Activated T-cell treated with anti-CD3 and anti-CD28 coated beads for 4 hours (primary cell): ENCODE measurements at regions not wholly inside any gene's neighbourhood (a gene's known extent, or its start where the extent isn't known, plus 50 kb on each side); places are given as distances from the start of the nearest gene placed in this dataset.
"Not testable (repeated sequence)": the region's sequence is repeated elsewhere in the genome, so short reads cannot be mapped to it uniquely, and the experiment has no call there.

ENCODE experiments used
- DNase-seq: peaks from one replicate; pipeline ENCODE4 v3.0.0-alpha.2; 2020

DNA sequence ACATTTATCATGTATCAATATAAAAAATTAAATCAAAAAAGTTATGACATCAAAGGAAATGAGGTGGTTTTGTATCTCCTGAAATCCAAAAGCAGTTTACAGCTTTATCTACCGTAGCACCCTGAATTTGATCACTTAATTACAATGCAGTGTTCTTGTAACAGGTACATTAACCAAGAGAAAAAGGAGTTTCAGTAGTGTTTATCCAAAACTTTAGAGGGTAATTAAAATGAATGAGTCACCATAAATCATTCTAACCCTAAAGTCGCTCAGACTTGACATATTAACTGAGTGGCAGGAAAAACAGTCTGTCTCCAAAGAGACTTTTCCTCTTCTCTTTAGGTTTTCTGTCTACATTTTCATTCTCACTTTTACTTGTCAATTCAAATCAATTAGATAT, 907.6 kb upstream of the EPHA5 start:
- no peak for DNase-seq

- DNase-seq = no peak
Measured at GRCh38 chr4:66575008-66575696, 904.9 kb upstream of the EPHA5 start.

DNA sequence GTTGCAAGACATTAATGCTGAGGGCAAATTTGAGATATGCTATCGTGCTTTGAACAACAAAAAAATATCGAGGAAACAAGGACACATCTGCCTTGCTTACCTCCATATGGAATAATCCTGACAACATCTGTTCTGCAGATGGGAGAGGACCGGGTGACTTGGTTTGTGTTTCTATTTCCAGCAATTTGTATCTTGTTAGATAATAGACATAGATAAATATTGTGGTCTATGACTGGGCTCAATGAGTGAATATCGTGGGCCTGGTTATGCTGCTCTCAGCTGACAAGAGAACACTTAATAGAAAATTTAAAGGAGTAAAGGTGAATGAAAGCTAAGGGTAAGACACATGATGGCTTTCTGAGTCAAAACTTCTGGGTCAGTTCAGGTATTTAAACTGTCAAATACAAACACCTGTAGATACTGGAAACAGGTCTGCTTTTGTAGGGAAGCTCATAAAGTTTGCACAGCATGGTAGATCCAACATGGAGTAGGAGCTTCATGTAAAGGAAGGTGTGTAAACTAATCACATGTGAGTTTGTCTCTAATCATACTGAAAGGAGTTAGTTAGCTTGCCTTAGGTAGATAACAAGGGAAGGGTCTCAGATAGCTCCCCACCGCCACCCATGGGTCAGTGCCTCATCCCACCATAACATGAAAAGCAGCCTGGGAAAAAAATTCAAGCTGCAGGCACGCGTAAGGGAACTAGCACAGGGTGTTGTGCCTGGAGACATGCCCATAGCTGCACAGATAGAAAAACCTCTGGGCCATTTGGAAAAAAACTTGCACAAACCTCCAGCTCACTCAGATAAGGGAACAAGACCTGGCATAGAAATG, 904.1 kb upstream of the EPHA5 start:
- DNase-seq = no peak

DNA sequence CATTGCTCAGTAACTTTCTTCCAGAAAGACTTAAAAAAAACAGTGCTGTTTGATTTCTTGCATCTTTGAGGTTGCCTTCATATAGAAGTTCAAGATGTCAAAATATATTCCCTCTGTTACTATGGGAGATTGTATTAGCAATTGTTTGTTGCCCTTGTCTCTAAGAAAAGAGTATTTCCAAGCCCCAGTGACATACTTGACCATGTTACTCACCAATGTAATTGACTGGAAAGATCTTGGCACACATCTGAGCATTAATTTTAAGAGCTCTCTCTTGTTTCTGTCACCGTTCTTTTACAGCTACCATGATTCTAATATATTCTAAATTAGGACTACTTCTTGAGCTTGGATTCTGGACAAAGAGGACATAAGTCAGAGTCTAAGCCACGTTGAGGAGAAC, 902.7 kb upstream of the EPHA5 start:
- DNase-seq = no peak

DNA sequence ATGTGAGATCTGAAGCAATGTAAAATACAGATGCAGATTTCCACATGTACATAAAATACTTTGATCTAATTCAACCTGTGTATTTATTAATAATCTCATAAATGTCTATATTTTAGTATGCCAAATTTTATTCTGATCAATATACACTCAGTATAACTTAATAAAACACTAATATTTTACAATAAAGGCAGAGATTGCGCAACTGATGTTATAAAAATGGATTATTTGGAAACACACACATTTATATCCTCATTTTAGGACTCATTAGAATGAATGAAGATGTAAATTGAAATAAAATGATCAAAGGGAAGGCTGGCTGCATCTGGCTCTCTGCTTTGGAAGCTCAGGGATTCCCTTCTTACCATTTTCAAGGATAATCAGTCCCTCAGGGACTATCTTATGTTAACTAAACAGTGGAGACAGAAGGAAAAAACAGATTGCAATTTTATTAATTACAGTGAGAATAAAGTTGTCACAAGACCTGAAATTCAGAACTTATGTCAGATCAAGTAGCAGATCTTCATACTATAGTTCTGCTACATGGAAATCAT, 900.9 kb upstream of the EPHA5 start:
- no peak for DNase-seq

DNA sequence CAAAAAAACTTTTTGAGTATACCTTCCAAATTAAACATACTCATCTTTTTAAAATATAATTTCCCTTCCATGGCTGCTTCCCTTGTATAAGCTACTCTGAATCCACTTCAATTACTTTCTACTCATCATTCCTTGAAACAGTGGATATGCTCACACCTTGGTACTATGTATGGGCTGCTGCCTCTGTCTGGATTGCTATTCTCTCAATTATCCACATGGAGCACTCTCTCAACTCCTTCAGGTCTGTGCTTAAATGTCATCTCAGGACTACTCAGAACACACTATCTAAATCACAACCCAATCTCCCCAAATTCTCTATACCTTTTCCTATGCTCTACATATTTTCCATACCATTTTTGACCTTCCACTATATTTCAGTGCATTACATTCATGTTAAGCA, 898.9 kb upstream of the EPHA5 start:
- DNase-seq = no peak

GRCh38 chr4:66568431-66568830, 898.1 kb upstream of the EPHA5 start:
- DNase-seq = no peak

- DNase-seq = no peak
Measured at GRCh38 chr4:66568001-66568400, 897.7 kb upstream of the EPHA5 start.

DNA sequence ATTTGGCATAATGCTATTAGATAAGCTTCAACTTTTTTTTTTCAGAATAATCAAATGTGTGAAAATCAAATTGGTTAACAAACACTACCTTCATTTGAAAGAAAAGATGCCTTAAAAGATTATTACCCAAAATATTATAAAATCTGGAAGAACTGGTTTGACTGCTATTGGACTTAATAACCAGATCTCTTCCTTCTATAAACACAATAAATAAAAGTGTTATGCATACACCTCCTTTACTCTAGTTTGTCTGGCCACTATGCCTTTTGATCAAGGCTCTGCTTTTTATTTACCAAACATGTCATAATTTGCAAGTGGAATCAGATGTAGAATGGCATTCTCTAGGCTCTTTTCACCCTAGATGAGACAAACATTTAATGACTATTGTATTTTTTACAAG, 897.3 kb upstream of the EPHA5 start:
- DNase-seq = no peak

GRCh38 chr4:66565801-66566200, 895.5 kb upstream of the EPHA5 start:
- no peak for DNase-seq

DNA sequence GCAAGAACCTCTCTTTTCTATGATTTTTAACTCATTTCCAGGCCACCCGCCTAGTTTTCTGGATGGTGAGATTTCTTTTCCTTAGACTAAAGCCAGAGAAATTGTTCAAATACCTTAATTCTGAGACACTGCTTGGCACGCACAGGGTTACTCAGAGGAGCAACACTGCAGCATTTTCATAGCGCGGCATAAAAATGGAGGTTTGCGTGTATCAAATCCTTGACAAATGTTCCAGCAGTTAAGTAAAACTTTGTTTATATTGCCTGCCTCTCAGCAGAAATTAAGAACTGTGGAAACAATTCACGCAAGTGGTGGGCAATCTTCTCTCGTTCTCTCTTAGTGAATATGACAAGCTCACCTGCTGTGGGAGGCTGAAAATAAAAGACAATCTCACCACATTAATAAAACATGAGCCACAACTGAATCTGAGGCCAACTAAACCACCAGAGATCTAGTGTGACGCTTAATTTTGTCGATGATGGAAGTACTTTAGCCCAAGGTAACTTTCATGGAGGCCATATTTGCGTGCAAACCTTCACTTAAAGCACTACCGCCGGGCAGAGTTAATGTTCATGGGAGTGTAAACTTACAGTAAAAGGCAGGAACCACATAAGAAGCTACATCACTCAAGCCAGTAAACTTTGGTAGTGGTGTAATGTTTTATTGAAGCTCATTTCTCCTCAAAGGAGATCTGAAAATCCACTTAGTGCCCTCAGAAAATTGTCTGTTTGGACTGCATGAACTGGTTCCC, 894.8 kb upstream of the EPHA5 start:
- no peak for DNase-seq

DNA sequence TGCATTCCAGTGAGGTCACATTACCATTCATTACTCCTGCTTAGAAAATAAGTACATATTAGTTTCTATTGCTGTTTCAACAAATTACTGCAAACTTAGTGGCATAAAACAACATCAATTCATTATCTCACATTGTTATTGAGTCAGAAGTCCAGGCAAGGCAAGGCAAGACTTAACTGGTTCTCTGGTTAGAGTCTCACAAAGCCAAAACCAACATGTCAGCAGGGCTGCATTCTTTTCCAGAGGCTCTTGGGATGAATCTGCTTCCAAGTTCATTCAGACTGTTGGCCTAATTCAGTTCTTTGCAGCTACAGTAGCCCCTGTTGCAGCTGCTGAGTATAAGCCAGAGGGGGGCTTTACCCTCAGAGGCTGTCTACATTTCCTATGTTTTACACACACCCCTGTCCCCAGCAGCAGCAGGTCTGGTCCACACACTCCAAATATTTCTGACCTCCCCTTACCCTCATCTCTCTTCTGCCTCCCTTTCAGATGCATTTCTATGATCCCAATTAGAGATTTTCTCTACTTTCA, 892.1 kb upstream of the EPHA5 start:
- DNase-seq = no peak

DNA sequence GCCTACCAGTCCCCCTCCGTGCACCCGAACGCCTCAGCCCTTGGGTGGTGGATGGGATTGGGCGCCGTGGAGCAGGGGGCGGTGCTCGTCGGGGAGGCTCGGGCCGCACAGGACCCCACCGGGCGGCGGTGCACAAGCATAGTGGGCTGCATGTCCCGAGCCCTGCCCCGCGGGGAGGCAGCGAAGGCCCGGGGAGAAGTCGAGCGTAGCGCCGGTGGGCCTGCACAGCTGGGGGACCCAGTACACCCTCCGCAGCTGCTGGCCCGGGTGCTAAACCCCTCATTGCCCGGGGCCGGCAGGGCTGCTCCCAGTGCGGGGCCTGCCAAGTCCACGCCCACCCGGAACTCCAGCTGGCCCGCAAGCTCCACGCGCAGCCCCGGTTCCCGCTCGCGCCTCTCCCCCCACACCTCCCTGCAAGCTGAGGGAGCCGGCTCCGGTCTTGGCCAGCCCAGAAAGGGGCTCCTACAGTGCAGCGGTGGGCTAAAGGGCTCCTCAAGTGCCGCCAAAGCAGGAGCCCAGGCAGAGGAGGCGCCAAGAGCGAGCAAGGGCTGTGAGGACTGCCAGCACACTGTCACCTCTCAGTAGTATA, 891.3 kb upstream of the EPHA5 start:
- DNase-seq = not testable (repeated sequence)

- no peak for DNase-seq
Measured at GRCh38 chr4:66558651-66559050, 888.4 kb upstream of the EPHA5 start.

DNA sequence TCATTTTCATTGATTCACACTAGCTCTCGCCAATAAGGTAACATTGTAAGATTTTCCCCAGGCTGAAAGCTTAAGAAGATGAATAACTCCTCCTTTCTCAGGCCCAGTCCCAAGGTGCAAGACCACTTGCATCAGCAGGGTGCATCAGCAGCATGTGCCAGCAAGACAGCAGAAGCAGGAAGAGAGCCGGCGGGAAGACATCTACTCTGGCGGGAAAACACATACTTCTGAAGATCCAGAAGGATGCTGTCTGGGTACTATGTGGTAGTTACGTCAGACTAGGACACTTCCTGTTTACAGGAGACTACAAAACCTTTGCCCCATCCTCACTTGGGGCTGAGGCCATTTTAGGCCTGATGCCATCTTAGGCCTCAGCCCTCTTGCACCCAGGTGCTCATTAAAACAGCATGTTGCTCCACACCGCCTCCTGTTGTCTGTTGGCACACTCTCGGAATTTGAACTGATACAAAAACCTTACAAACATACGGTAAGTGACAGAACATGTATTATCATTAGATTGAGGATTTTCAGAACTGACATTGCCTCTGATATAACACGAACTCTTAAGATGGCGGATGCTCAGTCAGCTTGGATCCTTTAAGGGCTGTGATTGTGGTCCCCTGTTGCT, 886.5 kb upstream of the EPHA5 start:
- no peak for DNase-seq

GRCh38 chr4:66555301-66555700, 885.0 kb upstream of the EPHA5 start:
- DNase-seq = no peak

DNA sequence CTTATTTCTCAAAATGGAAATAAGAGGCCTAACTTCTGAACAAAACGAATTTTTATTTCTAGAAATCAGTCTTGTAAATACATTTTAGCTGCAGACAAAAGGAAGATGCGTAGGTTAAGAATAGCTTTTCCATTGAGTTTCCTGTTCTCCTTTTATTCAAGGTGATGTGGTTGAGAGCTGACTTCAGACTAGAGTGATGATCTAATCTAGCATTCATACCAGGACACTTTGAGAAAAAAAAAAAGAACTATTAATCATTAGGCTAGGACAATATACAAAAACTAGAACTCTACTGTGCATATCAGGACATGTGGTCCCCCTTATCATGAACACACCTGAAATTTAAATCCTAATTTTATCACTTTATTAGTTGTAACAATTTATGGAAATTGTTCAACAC, 884.5 kb upstream of the EPHA5 start:
- no peak for DNase-seq

GRCh38 chr4:66545301-66545700, 875.0 kb upstream of the EPHA5 start:
- DNase-seq = not testable (repeated sequence)

- no peak for DNase-seq
Measured at GRCh38 chr4:66544281-66544680, 874.0 kb upstream of the EPHA5 start.

GRCh38 chr4:66539745-66540144, 869.5 kb upstream of the EPHA5 start:
- DNase-seq = no peak

GRCh38 chr4:66524781-66525180, 854.5 kb upstream of the EPHA5 start:
- no peak for DNase-seq

GRCh38 chr4:66522244-66522643, 852.0 kb upstream of the EPHA5 start:
- no peak for DNase-seq
